BJ (cell line): ENCODE measurements at regions not wholly inside any gene's neighbourhood (a gene's known extent, or its start where the extent isn't known, plus 50 kb on each side); places are given as distances from the start of the nearest gene placed in this dataset.
A peak's percentile ranks its signal among the peaks of the same experiment; 100 is the strongest.

Experiments
- CTCF ChIA-PET: fragments of 350-600 bp; formaldehyde crosslinking; extraction: SDS; loops from one replicate; lab custom pipeline; 2021; ENCODE audit warnings: antibody characterized with exemption, inconsistent platforms; lab: Yijun Ruan, JAX
- POLR2A ChIA-PET: fragments of 300-600 bp; sonication (Branson Sonifier 250); formaldehyde crosslinking; extraction: SDS; loops from one replicate; lab custom pipeline; 2021; ENCODE audit warnings: antibody characterized with exemption; lab: Charles Lee
- DNase-seq: peaks from one replicate; pipeline ENCODE4 v3.0.0-alpha.2; 2011; ENCODE audit warnings: low read depth
- H3K27me3 ChIP-seq: 2 replicates; pipeline ENCODE4 v1.6.0; 2011; ENCODE audit warnings: low read length; ENCODE audit not compliant: control insufficient read depth, insufficient read depth
- H3K36me3 ChIP-seq: 2 replicates; pipeline ENCODE4 v1.5.1; 2011; ENCODE audit warnings: low read length; ENCODE audit not compliant: control insufficient read depth, insufficient read depth
- H3K4me3 ChIP-seq: 2 replicates; pipeline ENCODE4 v1.5.1; 2011; ENCODE audit warnings: low read depth, mild to moderate bottlenecking, control low read depth, low read length
- TF ChIP-seq, protein P1 (sequence below): IDR thresholded peaks from 2 replicates; pipeline ENCODE4 v1.5.1; 2011; ENCODE audit warnings: low read depth, mild to moderate bottlenecking, control low read depth, inconsistent platforms, low read length, moderate library complexity; ENCODE audit not compliant: insufficient read depth

DNA sequence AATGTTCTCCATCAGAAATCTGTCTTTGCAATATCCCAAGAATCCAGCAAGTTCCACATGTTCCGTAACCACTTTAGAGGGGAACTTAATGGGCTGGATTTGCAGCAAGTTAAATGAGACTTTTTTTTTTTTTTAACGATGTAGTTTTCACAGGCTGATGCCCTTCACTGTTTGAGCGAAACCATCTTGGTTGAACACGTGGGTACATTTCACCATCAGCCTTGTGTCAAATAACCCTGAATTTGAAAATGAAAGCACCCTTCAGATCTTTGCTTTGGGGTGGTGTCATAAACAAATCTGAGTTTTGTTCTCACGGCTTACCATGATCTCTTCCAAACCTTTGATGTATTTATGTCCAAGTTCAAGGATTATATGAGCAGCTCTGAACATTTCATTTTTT lies 73.7 kb upstream of the EXOC2 start:
- POLR2A ChIA-PET = no interaction called here
- H3K36me3 ChIP-seq = no peaks in the 10 kb centered on the region
- TF ChIP-seq, protein P1, sequence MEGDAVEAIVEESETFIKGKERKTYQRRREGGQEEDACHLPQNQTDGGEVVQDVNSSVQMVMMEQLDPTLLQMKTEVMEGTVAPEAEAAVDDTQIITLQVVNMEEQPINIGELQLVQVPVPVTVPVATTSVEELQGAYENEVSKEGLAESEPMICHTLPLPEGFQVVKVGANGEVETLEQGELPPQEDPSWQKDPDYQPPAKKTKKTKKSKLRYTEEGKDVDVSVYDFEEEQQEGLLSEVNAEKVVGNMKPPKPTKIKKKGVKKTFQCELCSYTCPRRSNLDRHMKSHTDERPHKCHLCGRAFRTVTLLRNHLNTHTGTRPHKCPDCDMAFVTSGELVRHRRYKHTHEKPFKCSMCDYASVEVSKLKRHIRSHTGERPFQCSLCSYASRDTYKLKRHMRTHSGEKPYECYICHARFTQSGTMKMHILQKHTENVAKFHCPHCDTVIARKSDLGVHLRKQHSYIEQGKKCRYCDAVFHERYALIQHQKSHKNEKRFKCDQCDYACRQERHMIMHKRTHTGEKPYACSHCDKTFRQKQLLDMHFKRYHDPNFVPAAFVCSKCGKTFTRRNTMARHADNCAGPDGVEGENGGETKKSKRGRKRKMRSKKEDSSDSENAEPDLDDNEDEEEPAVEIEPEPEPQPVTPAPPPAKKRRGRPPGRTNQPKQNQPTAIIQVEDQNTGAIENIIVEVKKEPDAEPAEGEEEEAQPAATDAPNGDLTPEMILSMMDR = no peak
- DNase-seq = no peak
- H3K27me3 ChIP-seq = peaks cover 2% of the 10 kb centered on the region; the same call in 1 of the 2 replicates
- CTCF ChIA-PET = no interaction called here
- H3K4me3 ChIP-seq = no peak overlapping the region

DNA sequence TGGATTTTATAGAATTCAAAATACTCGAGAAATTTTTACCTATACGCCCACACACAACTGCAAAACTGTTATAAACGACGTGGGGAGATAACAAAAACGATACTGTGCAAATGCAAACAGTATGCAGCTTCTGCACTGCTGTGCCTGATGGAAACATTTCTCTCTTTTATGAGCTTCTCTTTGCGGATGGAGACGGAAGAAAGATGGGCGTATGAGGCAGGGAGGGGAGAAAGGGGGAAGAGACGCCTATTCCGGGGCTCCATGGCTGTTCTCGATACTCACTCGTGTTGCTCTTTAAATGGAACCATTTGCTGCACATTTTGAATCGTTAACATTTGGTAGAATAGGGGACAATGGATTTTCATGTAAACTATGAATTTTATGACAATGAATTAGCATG lies 69.1 kb upstream of the EXOC2 start:
- ChIA-PET CTCF (interaction anchor here (0.5 to 2.4 kb wide), 6 partner anchors 8 to 169 kb away, joined by 3 to 13 read pairs (median 4); no protein-coding TSS in a partner anchor), POLR2A (no interaction called here)
- H3K36me3 ChIP-seq = no peaks in the 10 kb centered on the region
- TF ChIP-seq, protein P1 = no peak
- no peak for DNase-seq
- peak overlapping the region; percentile 21 for H3K4me3 ChIP-seq
- H3K27me3 ChIP-seq = peaks cover 2% of the 10 kb centered on the region; the same call in 1 of the 2 replicates

DNA sequence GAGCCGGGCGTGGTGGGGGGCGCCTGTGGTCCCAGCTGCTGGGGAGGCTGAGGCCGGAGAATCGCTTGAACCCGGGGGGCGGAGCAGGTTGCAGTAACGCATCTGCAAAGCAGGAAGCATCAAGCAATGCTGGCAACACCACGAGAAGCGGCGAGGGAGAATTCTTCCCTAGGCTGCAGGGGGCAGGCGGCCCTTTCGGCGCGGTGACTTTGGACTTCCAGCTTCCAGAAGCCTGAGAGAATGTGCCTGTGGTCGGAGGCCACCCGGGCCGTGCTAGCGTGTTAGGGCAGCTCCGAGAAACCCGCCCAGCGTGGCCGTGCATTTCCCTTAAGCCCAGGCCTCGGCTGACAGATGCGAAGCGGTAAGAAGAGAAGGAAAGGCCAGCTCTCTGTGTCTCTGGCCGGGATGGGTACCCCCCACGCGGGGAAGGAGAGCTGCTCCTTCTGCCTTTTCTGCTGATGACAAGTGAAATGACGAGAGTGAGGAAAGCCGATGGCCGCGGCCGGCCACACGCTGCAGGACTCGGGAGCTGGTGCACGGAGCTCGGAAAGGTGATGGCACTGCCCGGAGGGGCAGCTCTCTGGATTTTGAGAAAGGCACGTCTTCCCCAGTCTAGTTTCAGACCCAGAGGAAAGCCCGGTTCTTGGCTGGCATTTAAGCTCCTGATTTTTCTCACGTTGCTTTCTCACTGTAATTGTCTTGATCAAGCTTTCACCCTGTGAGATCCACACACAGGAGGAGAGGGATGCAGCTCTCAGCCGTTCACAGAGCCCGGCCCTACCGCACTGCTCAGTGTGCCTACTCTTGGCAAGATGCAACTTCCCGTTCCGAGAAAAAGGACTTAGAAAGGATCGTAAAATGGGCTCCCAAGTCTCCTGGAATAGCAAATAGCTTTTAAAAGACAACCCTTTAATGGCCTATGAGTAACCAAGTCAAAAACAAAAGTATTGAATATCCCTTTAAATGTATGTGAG lies 68.3 kb upstream of the EXOC2 start:
- POLR2A ChIA-PET = interaction anchor here (0.5 kb wide), 1 partner anchor 12 kb away, joined by 10 read pairs; no protein-coding TSS in a partner anchor
- TF ChIP-seq, protein P1 = peak; percentile 30
- CTCF ChIA-PET = interaction anchor here (1.4 to 2.4 kb wide), 5 partner anchors 9 to 168 kb away, joined by 3 to 13 read pairs (median 4); no protein-coding TSS in a partner anchor
- Histone ChIP-seq H3K36me3 (no peaks in the 10 kb centered on the region), H3K27me3 (peaks cover 2% of the 10 kb centered on the region; the same call in 1 of the 2 replicates), H3K4me3 (peak overlapping the region; percentile 38)
- DNase-seq = no peak

DNA sequence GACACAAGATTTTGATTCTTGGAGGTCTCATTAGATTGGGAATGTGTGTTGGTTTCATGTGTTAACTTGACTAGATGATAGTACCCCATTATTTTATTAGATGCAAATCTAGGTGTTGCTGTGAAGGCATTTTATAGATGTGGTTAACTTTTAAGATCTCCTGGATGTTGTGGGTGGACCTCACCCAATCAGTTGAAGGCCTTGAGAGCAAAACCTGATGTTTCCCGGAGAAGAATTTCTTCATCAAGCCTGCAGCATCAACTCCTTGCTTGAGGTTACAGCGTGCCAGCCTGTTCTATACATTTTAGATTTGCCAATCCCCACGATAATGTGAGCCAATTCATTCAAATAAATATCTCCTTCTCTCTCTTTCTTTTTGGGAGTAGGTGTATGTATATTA lies 66.8 kb upstream of the EXOC2 start:
- no peak for DNase-seq
- CTCF ChIA-PET = no interaction called here
- POLR2A ChIA-PET = no interaction called here
- TF ChIP-seq, protein P1 = no peak
- Histone ChIP-seq H3K4me3 (no peak overlapping the region), H3K27me3 (peaks cover 2% of the 10 kb centered on the region; the same call in 1 of the 2 replicates), H3K36me3 (no peaks in the 10 kb centered on the region)

DNA sequence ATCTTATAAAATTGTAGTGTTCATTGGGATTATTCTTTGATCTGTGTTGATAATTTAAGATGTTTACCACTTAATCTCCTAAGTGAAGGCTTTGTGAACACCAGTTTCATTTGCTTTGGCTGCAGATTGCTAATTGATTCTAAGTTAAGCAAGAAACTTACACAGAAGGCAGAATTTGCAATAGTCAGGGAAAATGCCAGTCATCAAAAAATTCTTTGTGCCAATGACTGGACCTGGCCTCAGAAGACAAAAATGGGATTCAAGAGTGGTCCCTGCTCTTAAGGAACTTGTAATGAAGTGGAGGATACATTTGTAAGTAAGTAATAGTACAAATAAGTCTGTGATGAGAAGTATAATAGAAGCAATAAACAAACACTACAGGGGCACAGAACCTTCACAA lies 63.3 kb upstream of the EXOC2 start:
- Histone ChIP-seq H3K27me3 (no peaks in the 10 kb centered on the region; the same call in 1 of the 2 replicates), H3K36me3 (no peaks in the 10 kb centered on the region), H3K4me3 (no peak overlapping the region)
- TF ChIP-seq, protein P1 = no peak
- ChIA-PET CTCF (no interaction called here), POLR2A (no interaction called here)
- DNase-seq = no peak
